ENCODE measurements at regions not wholly inside any gene's neighbourhood (a gene's known extent, or its start where the extent isn't known, plus 50 kb on each side); places are given as distances from the start of the nearest gene placed in this dataset.

- no peak for DNase-seq (ENCODE audit: low read depth)
Observed at GRCh38 chr4:15232366-15233263, 195.2 kb upstream of the C1QTNF7 start.

GRCh38 chr4:15233264-15233597 is 194.6 kb upstream of the C1QTNF7 start:
- no peak for DNase-seq (ENCODE audit: low read depth)

- no peak for DNase-seq (ENCODE audit: low read depth)
Observed at GRCh38 chr4:15233626-15234025, 194.2 kb upstream of the C1QTNF7 start.

GRCh38 chr4:15234116-15234855 is 193.5 kb upstream of the C1QTNF7 start:
- no peak for DNase-seq (ENCODE audit: low read depth)

- no peak for DNase-seq (ENCODE audit: low read depth)
Observed at GRCh38 chr4:15234856-15235126, 193.0 kb upstream of the C1QTNF7 start.

GRCh38 chr4:15235135-15235534 is 192.7 kb upstream of the C1QTNF7 start:
- no peak for DNase-seq (ENCODE audit: low read depth)

- DNase-seq (ENCODE audit: low read depth) = no peak
Observed at GRCh38 chr4:15237648-15238230, 190.1 kb upstream of the C1QTNF7 start.

- peak; percentile 8 for DNase-seq (ENCODE audit: low read depth)
Observed at GRCh38 chr4:15238720-15239119, 189.1 kb upstream of the C1QTNF7 start.

- no peak for DNase-seq (ENCODE audit: low read depth)
Observed at GRCh38 chr4:15239866-15240265, 188.0 kb upstream of the C1QTNF7 start.

- no peak for DNase-seq (ENCODE audit: low read depth)
Observed at GRCh38 chr4:15240764-15241163, 187.1 kb upstream of the C1QTNF7 start.

GRCh38 chr4:15242021-15242420 is 185.8 kb upstream of the C1QTNF7 start:
- no peak for DNase-seq (ENCODE audit: low read depth)

- no peak for DNase-seq (ENCODE audit: low read depth)
Observed at GRCh38 chr4:15244354-15244753, 183.5 kb upstream of the C1QTNF7 start.

- DNase-seq (ENCODE audit: low read depth) = no peak
Observed at GRCh38 chr4:15245006-15245530, 182.8 kb upstream of the C1QTNF7 start.

- DNase-seq (ENCODE audit: low read depth) = no peak
Observed at GRCh38 chr4:15250021-15250441, 177.8 kb upstream of the C1QTNF7 start.

- no peak for DNase-seq (ENCODE audit: low read depth)
Observed at GRCh38 chr4:15253349-15253748, 174.5 kb upstream of the C1QTNF7 start.

- no peak for DNase-seq (ENCODE audit: low read depth)
Observed at GRCh38 chr4:15254236-15254880, 173.5 kb upstream of the C1QTNF7 start.

GRCh38 chr4:15255537-15255936 is 172.3 kb upstream of the C1QTNF7 start:
- no peak for DNase-seq (ENCODE audit: low read depth)

GRCh38 chr4:15260758-15261157 is 167.1 kb upstream of the C1QTNF7 start:
- DNase-seq (ENCODE audit: low read depth) = no peak

- DNase-seq (ENCODE audit: low read depth) = no peak
Observed at GRCh38 chr4:15262396-15262795, 165.4 kb upstream of the C1QTNF7 start.

GRCh38 chr4:15270201-15270600 is 157.6 kb upstream of the C1QTNF7 start:
- DNase-seq (ENCODE audit: low read depth) = no peak

GRCh38 chr4:15286041-15286440 is 141.8 kb upstream of the C1QTNF7 start:
- no peak for DNase-seq (ENCODE audit: low read depth)

- DNase-seq (ENCODE audit: low read depth) = no peak
Observed at GRCh38 chr4:15291122-15291521, 136.7 kb upstream of the C1QTNF7 start.

GRCh38 chr4:15293711-15294110 is 134.1 kb upstream of the C1QTNF7 start:
- DNase-seq (ENCODE audit: low read depth) = no peak

All from activated T-cell treated with anti-CD3 and anti-CD28 coated beads for 48 hours (primary cell).